Naive B cell (primary cell): ENCODE measurements at regions not wholly inside any gene's neighbourhood (a gene's known extent, or its start where the extent isn't known, plus 50 kb on each side); places are given as distances from the start of the nearest gene placed in this dataset.
"Not testable (repeated sequence)": the region's sequence is repeated elsewhere in the genome, so short reads cannot be mapped to it uniquely, and the experiment has no call there.

Experiments used
- ATAC-seq, 2 donors: fragments of 150-1000 bp; cut with Tn5 transposase; 2 replicates each; pipeline ENCODE4 v1.10.0; 2021; ENCODE audit warnings: low read depth in 2 of 2, mild to moderate bottlenecking in 2 of 2, moderate library complexity in 2 of 2
- DNase-seq: peaks from one replicate; pipeline ENCODE4 v3.0.0; 2022
- H3K27ac Mint-ChIP-seq, 6 donors: one replicate each; pipeline ENCODE4 v1.8.0; 2020 to 2022; ENCODE audit warnings: mild to moderate bottlenecking in 6 of 6, mixed read lengths in 6 of 6, moderate library complexity in 5 of 6, inconsistent platforms in 2 of 6
- H3K27me3 Mint-ChIP-seq, 3 donors: one replicate each; pipeline ENCODE4 v1.8.0; 2021 to 2022; ENCODE audit warnings: mixed read lengths in 3 of 3, mild to moderate bottlenecking in 1 of 3
- H3K36me3 Mint-ChIP-seq, 2 donors: one replicate each; pipeline ENCODE4 v1.8.0; 2020 to 2022; ENCODE audit warnings: mixed read lengths in 2 of 2, inconsistent platforms in 1 of 2, mild to moderate bottlenecking in 1 of 2
- H3K4me1 Mint-ChIP-seq, 3 donors: one replicate each; pipeline ENCODE4 v1.8.0; 2020 to 2022; ENCODE audit warnings: mixed read lengths in 3 of 3, inconsistent platforms in 1 of 3, mild to moderate bottlenecking in 1 of 3, moderate library complexity in 1 of 3
- H3K4me3 Mint-ChIP-seq, 8 donors: one replicate each; pipeline ENCODE4 v1.8.0; 2020 to 2022; ENCODE audit warnings: mild to moderate bottlenecking in 8 of 8, mixed read lengths in 8 of 8, moderate library complexity in 8 of 8, inconsistent platforms in 2 of 8
- H3K9me3 Mint-ChIP-seq, 7 donors: one replicate each; pipeline ENCODE4 v1.8.0; 2020 to 2022; ENCODE audit warnings: mixed read lengths in 7 of 7, mild to moderate bottlenecking in 5 of 7, inconsistent platforms in 2 of 7, moderate library complexity in 1 of 7

DNA sequence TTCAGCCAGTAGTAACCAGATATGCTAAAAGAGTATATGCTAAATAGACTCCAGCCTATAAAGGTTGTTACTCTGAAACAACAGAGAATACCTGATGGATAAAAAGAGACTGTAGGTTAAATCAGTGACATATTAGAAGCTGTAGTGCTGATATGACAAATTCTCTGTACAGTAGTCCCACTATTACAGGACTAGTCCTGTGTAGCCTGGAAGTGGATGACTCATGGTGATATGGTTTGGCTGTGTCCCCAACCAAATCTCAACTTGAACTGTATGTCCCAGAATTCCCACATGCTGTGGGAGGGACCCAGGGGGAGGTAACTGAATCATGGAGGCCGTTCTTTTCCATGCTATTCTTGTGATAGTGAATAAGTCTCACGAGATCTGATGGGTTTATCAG, 276.2 kb upstream of the POU5F2 start:
- Mint-ChIP-seq H3K36me3 (peaks cover 78 to 85% of the 10 kb centered on the region in 2 donors), H3K4me3 (no peak overlapping the region), H3K4me1 (peaks cover 2 to 8% (median 4%) of the 10 kb centered on the region in 3 donors), H3K9me3 (peaks cover 6 to 61% (median 56%) of the 10 kb centered on the region in 7 donors), H3K27me3 (no peaks in the 10 kb centered on the region), H3K27ac (no peak overlapping the region)
- ATAC-seq (no peak), DNase-seq (no peak)

DNA sequence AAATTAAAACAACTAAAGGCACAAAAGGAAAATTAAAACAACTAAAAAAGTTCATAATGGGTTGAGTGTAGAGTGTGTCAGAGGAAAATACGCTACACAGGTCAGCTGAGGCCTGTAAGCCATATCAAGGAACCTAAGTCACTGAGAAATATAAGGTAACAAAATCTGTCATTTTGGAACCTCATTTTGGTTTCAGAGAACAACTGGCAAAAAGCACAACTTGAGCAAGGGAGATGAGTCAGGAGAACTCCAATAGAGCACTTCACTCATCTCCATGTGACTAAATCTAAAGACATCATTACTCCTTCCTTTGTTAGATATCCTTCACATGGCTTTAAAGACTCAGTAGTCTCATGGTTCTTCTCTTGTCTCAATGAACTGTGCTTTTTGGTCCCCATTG, 269.4 kb upstream of the POU5F2 start:
- Mint-ChIP-seq H3K36me3 (peaks cover 45 to 49% of the 10 kb centered on the region in 2 donors), H3K4me1 (peaks cover 0 to 7% (median 0%) of the 10 kb centered on the region in 3 donors), H3K9me3 (peaks cover 12 to 29% (median 23%) of the 10 kb centered on the region in 7 donors), H3K27me3 (no peaks in the 10 kb centered on the region), H3K4me3 (no peak overlapping the region), H3K27ac (no peak overlapping the region)
- no peak for ATAC-seq
- no peak for DNase-seq

DNA sequence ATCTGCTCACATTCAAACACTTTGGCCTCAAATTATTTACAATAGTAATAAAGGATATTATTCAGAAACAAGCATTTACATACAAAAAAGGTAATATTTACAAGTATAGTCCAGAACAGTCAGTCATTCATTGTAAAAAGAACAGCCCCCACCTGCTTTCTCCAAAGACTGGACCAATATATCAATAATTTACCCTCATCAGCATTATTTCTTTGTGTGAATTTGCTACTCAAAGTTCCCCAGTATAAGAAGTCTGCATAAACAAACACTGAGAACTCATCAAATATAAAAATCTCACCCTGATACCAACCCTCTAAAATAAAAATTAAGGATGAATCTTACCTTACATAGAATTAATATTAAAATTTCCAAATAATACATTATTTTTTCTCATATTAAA, 267.8 kb upstream of the POU5F2 start:
- peak overlapping the region in 1 of 6 donors; percentile 12 for H3K27ac Mint-ChIP-seq
- ATAC-seq (no peak), DNase-seq (no peak)
- H3K36me3 Mint-ChIP-seq, result peaks cover 29 to 33% of the 10 kb centered on the region in 2 donors
- H3K27me3 Mint-ChIP-seq, result no peaks in the 10 kb centered on the region
- no peak overlapping the region for H3K4me3 Mint-ChIP-seq
- H3K9me3 Mint-ChIP-seq, result peaks cover 0 to 13% (median 7%) of the 10 kb centered on the region in 7 donors
- peaks cover 0 to 7% (median 0%) of the 10 kb centered on the region in 3 donors for H3K4me1 Mint-ChIP-seq

DNA sequence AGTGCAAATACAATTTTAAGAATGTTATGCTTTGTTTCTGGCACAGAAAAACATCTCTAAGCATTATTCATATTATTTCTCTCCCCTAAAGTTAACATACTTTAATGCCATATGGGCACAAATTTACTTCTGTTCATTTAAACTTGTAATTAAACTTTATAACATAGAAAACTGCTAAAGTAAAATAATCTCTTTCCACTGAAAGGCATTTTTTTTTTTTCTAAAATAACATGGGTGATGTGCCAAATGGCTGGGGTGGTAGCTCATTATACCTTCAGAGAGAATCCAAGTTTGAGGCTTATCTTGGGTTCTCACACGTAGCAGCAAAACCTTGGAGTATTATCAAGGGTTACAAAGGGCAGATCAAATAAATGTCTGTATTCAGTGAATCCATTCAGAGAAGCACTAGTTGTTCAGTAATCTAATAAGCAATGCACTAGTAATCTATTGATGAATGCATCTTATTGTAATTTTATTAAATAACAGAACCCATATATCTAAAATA, 257.6 kb upstream of the POU5F2 start:
- Mint-ChIP-seq H3K9me3 (peaks cover 0 to 11% (median 7%) of the 10 kb centered on the region in 7 donors), H3K27me3 (no peaks in the 10 kb centered on the region), H3K36me3 (peaks cover 16 to 20% of the 10 kb centered on the region in 2 donors), H3K27ac (no peak overlapping the region), H3K4me1 (peaks cover 0 to 14% (median 13%) of the 10 kb centered on the region in 3 donors), H3K4me3 (no peak overlapping the region)
- ATAC-seq (no peak), DNase-seq (no peak)

DNA sequence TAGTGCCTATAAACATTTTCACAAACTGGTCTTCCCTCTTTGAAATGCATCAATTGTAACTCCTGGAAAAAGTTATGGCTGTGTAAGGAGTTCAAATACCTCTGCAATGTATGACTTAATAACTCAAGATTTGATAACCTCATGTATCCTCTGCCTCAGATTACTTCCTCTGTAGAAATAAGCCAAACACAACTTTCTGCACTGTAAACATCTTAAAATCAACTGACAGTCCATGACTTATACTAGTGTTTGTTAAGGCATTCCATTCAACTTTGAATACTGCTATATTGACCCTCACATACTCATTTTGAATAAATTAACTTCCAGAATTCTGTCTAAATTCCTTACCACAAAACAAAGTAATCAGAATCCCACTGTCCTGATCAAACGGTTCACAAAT, 256.2 kb upstream of the POU5F2 start:
- no peak overlapping the region for H3K4me3 Mint-ChIP-seq
- DNase-seq, result no peak
- H3K36me3 Mint-ChIP-seq, result peaks cover 16 to 20% of the 10 kb centered on the region in 2 donors
- H3K4me1 Mint-ChIP-seq, result peaks cover 0 to 14% (median 13%) of the 10 kb centered on the region in 3 donors
- no peak for ATAC-seq
- no peak overlapping the region for H3K27ac Mint-ChIP-seq
- peaks cover 0 to 11% (median 7%) of the 10 kb centered on the region in 7 donors for H3K9me3 Mint-ChIP-seq
- no peaks in the 10 kb centered on the region for H3K27me3 Mint-ChIP-seq

DNA sequence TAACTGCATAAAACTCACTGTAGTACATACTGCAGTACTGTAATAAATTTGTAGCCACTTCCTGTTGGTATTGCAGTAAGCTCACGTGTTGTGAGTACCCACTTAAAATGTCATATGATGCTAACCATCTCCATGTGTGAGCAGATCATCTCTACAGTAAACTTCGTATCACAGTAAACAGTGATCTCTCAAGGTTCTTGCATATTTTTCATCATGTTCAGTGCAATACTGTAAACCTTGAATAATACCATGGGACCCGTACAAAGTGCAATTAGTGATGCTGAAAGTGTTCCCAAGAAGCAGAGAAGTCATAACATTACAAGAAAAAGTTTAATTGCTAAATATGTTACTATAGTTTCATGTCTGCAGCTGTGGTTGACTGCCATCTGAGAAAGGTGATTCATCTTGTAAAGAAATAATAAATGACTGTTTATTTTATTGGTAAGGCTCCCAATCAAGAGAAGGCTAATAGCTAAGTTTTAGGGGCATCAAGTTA, 253.8 kb upstream of the POU5F2 start:
- Mint-ChIP-seq H3K27ac (peak overlapping the region in 3 of 6 donors; percentile 13 to 44 (median 20)), H3K27me3 (no peaks in the 10 kb centered on the region), H3K4me1 (peaks cover 0 to 24% (median 17%) of the 10 kb centered on the region in 3 donors), H3K9me3 (peaks cover 0 to 2% (median 0%) of the 10 kb centered on the region in 7 donors), H3K4me3 (no peak overlapping the region), H3K36me3 (peaks cover 0 to under 1% of the 10 kb centered on the region in 2 donors)
- DNase-seq (no peak), ATAC-seq (no peak)

DNA sequence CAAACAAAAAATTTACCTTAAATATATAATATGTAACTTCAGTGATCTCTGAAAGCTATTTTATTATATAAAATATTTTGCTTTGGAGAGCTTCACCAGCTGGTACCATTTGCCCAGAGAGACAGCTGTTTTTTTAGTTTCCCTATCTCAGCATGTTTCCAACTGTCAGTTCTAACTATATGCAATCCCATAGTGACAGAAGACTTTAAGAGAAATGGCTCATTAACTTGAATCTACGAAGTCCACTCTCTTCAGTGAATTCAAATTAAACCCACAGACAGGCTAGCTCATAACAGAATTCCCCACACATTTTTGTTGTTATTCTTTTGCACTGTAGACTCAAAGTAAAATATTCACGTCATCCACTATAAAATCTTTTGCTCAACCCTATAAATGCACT, 251.8 kb upstream of the POU5F2 start:
- no peaks in the 10 kb centered on the region for H3K27me3 Mint-ChIP-seq
- peaks cover 1 to 6% of the 10 kb centered on the region in 2 donors for H3K36me3 Mint-ChIP-seq
- DNase-seq (no peak), ATAC-seq (no peak)
- H3K4me3 Mint-ChIP-seq, result no peak overlapping the region
- no peak overlapping the region for H3K27ac Mint-ChIP-seq
- no peaks in the 10 kb centered on the region for H3K9me3 Mint-ChIP-seq
- H3K4me1 Mint-ChIP-seq, result peaks cover 0 to 24% (median 17%) of the 10 kb centered on the region in 3 donors

DNA sequence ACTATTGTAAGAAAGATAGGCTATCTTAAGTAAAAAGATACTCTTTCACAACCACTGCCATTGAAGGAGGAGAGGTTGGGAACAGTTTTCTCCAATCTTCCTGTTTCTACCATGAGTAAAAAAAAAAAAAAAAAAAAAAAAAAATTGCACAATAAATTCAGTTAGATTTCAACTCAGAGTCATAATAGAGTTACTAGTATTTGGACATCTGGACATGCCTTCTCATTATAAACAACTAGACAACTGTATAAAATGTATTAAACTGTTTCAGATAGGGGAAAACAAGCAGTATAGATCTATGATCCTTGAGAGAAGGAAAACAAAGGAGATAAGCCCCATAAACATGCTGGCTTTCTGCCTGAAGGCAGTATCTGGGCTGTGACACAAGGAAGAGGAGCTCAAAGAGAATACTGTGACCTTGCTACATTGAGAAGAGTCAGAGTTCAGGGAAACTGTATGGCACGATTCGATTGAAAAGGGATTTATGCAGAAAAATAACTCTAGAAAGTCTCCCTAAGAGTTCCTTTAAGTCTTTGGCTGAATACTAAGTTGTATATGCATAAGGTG, 249.2 kb upstream of the POU5F2 start:
- H3K27ac Mint-ChIP-seq, result peak overlapping the region in 1 of 6 donors; percentile 28

DNA sequence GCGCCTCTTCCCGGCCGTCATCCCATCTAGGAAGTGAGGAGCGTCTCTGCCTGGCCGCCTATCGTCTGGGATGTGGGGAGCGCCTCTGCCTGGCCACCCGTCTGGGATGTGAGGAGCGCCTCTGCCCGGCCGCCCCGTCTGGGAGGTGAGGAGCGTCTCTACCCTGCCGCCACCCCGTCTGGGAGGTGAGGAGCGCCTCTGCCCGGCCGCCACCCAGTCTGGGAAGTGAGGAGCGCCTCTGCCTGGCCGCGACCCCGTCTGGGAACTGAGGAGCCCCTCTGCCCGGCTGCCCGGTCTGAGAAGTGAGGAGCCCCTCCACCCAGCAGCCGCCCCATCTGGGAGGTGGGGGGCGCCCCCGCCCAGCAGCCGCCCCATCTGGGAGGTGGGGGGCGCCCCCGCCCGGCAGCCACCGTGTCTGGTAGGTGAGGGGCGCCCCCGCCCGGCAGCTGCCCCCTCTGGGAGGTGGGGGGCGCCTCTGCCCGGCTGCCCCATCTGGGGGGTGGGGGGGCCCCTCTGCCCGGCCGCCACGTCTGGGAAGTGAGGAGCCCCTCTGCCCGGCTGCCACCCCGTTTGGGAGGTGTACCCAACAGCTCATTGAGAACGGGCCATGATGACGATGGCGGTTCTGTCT, 244.7 kb upstream of the POU5F2 start:
- H3K4me3 Mint-ChIP-seq, DNase-seq, ATAC-seq, H3K27me3 Mint-ChIP-seq, H3K4me1 Mint-ChIP-seq, H3K27ac Mint-ChIP-seq: not testable (repeated sequence)
- H3K36me3 Mint-ChIP-seq, result peaks cover 25 to 28% of the 10 kb centered on the region in 2 donors
- peaks cover 0 to 14% (median 3%) of the 10 kb centered on the region in 7 donors for H3K9me3 Mint-ChIP-seq

More for the DNA sequence above, 249.2 kb upstream of the POU5F2 start:
- H3K4me1 Mint-ChIP-seq, result peaks cover 0 to 22% (median 11%) of the 10 kb centered on the region in 3 donors
- DNase-seq (no peak), ATAC-seq (no peak)
- H3K9me3 Mint-ChIP-seq, result peaks cover 0 to 9% (median 2%) of the 10 kb centered on the region in 7 donors
- no peaks in the 10 kb centered on the region for H3K27me3 Mint-ChIP-seq
- peaks cover 6 to 11% of the 10 kb centered on the region in 2 donors for H3K36me3 Mint-ChIP-seq
- no peak overlapping the region for H3K4me3 Mint-ChIP-seq

DNA sequence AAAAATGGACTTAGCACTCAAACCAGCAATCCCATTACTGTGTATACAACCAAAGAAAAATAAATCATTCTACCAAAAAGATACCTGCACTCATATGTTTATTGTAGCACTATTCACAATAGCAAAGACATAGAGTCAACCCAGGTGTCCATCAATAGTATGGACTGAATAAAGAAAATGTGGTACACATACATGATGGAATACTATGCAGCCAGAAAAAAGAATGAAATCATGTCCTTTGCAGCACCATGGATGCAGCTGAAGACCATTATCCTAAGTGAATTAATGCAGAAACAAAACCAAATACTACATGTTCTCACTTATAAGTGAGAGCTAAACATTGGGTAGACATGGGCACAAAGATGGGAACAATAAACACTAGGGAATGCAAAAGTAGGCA, 236.8 kb upstream of the POU5F2 start:
- Mint-ChIP-seq H3K27me3 (no peaks in the 10 kb centered on the region), H3K36me3 (peaks cover 52 to 56% of the 10 kb centered on the region in 2 donors), H3K9me3 (peaks cover 10 to 56% (median 52%) of the 10 kb centered on the region in 7 donors), H3K4me3 (no peak overlapping the region), H3K27ac (peak overlapping the region in 1 of 6 donors; percentile 24), H3K4me1 (peaks cover 0 to 11% (median 3%) of the 10 kb centered on the region in 3 donors)
- DNase-seq (no peak), ATAC-seq (no peak)

DNA sequence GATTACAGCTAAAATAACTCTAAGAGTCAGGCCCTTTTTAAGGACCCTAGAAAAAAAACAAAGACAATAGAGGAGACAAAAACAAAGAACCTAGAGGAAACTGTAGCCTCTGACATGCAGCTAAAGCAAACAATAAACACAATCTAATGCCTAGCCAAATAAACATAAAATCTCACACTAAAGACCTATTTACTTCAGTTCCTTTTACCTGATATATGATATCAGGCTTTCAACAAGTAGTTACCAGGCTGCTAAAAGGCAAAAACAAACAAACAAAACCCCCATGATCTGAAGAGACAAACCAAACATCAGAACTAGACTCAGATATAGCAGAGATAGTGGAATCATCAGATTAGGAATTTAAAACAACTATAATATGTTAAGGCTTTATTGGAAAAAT, 226.5 kb upstream of the POU5F2 start:
- Mint-ChIP-seq H3K9me3 (peaks cover 0 to 5% (median under 1%) of the 10 kb centered on the region in 7 donors), H3K4me1 (peaks cover 4 to 16% (median 14%) of the 10 kb centered on the region in 3 donors), H3K27me3 (no peaks in the 10 kb centered on the region), H3K27ac (no peak overlapping the region), H3K4me3 (no peak overlapping the region), H3K36me3 (peaks cover 21 to 31% of the 10 kb centered on the region in 2 donors)
- DNase-seq, result no peak
- ATAC-seq, result no peak

DNA sequence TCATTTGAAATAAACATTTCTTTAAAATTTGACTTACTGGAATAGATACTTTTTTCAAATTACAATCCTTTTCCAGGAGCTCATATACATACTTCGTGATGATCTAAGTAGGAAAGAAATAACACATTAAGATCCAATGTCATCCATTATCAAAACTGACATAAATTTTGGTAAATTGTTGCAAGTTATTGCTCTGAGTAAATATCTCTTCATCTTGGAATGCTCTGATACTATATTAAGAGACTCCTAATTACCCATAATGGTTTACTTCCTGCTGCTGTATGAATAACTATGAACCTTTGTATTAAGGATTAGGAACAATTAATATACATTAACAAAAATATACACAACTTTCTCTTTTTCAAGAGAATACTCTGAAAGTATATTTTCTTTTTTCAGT, 223.0 kb upstream of the POU5F2 start:
- Mint-ChIP-seq H3K27me3 (no peaks in the 10 kb centered on the region), H3K36me3 (peaks cover 21 to 25% of the 10 kb centered on the region in 2 donors), H3K27ac (no peak overlapping the region), H3K4me1 (peaks cover 2 to 10% (median 6%) of the 10 kb centered on the region in 3 donors), H3K4me3 (no peak overlapping the region), H3K9me3 (peaks cover 0 to 5% (median 0%) of the 10 kb centered on the region in 7 donors)
- ATAC-seq, result no peak
- DNase-seq, result no peak

DNA sequence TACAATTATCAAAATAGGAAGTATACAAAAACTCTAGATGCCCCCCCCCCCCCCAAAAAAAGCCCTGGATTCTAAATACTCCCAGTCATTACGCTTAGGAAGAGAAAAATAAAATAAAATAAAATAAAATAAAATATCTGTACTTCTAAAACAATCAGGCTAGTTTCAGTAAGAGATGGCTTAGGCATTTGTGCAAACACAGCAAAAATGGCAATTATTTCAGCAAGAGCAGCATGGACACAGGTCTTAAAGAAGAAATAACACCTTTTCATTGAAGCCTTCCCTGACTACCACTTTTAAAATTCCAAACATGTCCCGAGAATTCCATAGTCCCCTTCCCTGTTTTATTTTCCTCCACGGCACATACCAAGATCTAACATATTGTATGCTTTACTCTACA, 218.6 kb upstream of the POU5F2 start:
- no peak overlapping the region for H3K4me3 Mint-ChIP-seq
- H3K9me3 Mint-ChIP-seq, result no peaks in the 10 kb centered on the region
- no peak for ATAC-seq
- H3K27ac Mint-ChIP-seq, result peak overlapping the region in 1 of 6 donors; percentile 1
- no peaks in the 10 kb centered on the region for H3K4me1 Mint-ChIP-seq
- no peak for DNase-seq
- H3K27me3 Mint-ChIP-seq, result no peaks in the 10 kb centered on the region
- H3K36me3 Mint-ChIP-seq, result peaks cover 1 to 13% of the 10 kb centered on the region in 2 donors

DNA sequence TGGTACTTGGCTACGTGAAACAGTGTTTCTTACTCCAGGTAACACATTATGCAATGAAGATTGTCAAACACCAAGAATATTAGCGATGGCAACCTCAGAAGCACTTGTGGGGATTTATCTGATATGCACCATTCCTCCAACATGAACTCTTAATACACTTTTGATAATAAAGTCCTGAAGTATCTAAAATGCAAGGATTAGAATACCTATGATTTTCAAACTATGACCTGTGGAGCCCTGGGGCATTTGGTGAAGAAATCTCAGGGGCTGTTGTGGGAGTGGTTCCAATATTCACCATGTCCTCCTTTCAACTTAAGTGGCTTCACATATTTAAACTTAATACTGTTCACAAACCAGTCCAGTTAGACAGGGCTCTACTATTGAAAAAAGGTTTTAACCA, 214.6 kb upstream of the POU5F2 start:
- H3K36me3 Mint-ChIP-seq, result peaks cover 26 to 39% of the 10 kb centered on the region in 2 donors

More for the DNA sequence above, 214.6 kb upstream of the POU5F2 start:
- H3K9me3 Mint-ChIP-seq, result peaks cover 0 to 5% (median 0%) of the 10 kb centered on the region in 7 donors
- H3K4me1 Mint-ChIP-seq, result peaks cover 0 to 5% (median 0%) of the 10 kb centered on the region in 3 donors
- DNase-seq, result no peak
- no peaks in the 10 kb centered on the region for H3K27me3 Mint-ChIP-seq
- no peak overlapping the region for H3K27ac Mint-ChIP-seq
- no peak for ATAC-seq
- no peak overlapping the region for H3K4me3 Mint-ChIP-seq
